22Rv1 (cell line): ENCODE measurements at regions not wholly inside any gene's neighbourhood (a gene's known extent, or its start where the extent isn't known, plus 50 kb on each side); places are given as distances from the start of the nearest gene placed in this dataset.

Experiments
- H3K27ac ChIP-seq: fragments of 450-650 bp; 2 replicates; pipeline ENCODE4 v1.5.1; 2017
- ZFX ChIP-seq: fragments of 450-650 bp; IDR thresholded peaks from 2 replicates; pipeline ENCODE4 v1.6.1; 2017; ENCODE audit warnings: antibody characterized with exemption, borderline replicate concordance
- TF ChIP-seq, protein P1 (sequence below): fragments of 450-650 bp; IDR thresholded peaks from 2 replicates; pipeline ENCODE4 v1.5.1; 2017; ENCODE audit warnings: mild to moderate bottlenecking

DNA sequence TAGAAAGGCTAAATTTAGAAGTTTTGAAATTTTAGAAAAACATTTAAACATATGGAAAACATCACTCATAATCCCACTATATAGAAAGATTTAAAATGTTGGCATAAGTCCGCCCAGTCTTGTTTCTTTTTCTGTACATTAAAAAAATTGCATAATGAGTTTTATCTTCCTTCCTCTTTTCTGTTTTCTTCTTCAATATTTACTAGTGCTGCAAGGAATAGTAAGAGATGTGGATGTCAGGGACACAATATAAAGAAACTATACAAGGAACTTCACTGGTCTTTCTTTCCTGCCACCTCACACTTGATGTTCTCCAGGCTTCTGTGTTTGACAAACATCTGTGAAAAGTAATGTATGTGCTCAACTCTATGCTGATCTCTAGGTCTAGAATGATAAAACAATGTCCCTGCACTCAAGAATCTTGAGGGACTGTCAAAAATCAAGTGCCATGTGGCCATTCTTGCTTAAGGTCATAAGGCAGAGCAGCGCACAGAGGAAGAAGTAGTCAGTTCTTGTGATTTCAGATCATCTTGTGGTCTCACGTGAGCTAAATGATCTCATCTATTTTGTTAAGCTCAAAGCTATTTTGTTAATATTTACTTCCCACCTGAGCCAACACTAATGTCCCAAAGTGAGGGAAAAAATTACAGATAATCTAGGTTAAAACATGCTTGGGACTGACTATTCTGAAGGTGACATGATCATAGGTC is 186.9 kb upstream of the OBI1 start:
- H3K27ac ChIP-seq = no peak overlapping the region
- TF ChIP-seq ZFX = no peak
- TF ChIP-seq, protein P1, sequence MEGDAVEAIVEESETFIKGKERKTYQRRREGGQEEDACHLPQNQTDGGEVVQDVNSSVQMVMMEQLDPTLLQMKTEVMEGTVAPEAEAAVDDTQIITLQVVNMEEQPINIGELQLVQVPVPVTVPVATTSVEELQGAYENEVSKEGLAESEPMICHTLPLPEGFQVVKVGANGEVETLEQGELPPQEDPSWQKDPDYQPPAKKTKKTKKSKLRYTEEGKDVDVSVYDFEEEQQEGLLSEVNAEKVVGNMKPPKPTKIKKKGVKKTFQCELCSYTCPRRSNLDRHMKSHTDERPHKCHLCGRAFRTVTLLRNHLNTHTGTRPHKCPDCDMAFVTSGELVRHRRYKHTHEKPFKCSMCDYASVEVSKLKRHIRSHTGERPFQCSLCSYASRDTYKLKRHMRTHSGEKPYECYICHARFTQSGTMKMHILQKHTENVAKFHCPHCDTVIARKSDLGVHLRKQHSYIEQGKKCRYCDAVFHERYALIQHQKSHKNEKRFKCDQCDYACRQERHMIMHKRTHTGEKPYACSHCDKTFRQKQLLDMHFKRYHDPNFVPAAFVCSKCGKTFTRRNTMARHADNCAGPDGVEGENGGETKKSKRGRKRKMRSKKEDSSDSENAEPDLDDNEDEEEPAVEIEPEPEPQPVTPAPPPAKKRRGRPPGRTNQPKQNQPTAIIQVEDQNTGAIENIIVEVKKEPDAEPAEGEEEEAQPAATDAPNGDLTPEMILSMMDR = no peak

DNA sequence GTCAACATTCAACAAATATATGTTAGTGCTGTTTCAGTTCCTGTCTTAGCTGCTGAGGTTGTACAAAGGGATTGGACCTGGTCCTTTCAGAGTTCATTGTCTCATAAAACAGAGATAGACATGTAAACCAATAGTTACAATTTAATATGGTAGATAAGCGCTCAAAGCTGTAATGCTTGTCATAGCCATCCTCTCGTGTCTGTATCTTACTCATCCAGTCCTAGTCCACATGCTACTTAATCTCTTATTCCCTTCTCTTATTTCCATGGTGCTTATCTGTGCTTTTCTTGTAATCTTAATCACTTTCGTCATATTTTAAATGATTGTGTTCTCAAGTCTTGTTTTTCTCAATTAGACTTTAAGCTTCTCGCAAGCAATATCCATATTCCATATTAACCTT is 185.2 kb upstream of the OBI1 start:
- no peak overlapping the region for H3K27ac ChIP-seq
- TF ChIP-seq, protein P1 = no peak
- TF ChIP-seq ZFX = no peak

DNA sequence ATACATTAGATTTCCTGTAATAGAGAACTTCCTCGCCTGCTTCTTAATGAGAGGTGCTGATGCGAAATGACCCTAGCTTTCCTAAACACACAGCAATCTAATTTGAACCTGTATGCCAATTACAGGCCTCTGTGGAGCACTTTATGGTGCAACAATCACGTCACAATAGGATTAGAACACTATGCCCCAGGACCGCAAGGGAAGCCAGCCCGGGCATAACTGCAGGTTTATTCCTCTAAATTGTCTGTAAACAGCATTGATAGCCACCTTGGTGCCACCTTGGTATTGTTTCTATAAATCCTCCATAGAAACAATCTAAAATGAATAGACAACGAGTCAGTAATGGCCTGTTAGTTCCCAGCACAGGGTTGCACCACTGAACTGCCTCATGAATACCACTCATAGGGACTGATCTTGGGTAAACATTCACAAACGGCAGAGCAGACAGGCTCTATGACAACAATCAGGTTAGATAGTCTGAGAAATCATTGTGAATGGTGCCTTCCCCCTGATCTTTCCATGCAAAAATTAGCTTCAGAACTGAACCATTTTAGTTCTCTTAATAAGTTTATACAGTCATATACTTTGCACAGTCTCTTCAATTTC is 182.5 kb upstream of the OBI1 start:
- TF ChIP-seq ZFX = no peak
- TF ChIP-seq, protein P1 = no peak
- H3K27ac ChIP-seq = no peak overlapping the region

DNA sequence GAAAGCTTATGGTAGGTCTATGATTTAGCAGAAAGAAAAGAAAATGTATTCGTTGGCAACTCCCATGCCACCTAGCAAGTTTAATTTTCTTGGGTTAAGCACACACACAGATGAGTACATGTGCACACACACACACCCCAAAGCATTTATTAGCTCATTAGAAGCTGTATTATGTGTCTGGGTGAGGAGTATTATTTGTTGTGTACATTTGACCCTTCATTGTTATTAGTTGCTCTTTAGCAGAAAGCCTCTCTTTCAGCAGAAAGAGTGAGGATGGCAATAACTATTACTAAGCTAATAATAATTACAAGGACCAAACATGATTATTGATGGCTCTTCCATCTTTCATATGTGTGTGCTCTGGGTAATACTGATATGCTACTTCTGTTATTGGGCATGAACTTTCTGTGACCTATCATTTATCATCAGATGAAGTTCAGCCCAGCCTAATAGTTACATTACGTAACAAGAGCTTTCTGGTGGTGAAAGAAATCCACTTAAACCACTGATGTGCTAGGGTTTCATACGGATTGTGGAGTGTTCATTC is 177.4 kb upstream of the OBI1 start:
- TF ChIP-seq ZFX = no peak
- TF ChIP-seq, protein P1 = no peak
- H3K27ac ChIP-seq = no peak overlapping the region

DNA sequence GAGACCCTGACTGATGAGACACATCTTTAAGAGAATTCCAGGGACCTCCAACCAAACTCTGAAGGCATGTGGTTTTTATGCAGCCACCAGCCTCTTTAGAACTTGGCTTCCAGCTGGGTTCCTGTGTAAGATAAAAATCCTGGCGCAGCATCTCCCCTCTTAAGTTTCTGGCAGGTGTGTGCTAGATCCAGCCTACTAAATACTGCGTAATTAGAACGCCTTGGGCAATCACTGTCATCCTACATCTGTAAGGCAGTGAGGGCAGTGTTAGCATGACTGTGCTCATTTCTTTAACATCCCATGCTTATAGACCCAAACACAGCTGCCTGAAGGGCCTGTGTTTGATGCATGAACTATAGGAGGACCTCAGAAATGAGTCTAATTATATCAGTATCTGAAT is 173.5 kb upstream of the OBI1 start:
- H3K27ac ChIP-seq = no peak overlapping the region
- TF ChIP-seq ZFX = no peak
- TF ChIP-seq, protein P1 = no peak

DNA sequence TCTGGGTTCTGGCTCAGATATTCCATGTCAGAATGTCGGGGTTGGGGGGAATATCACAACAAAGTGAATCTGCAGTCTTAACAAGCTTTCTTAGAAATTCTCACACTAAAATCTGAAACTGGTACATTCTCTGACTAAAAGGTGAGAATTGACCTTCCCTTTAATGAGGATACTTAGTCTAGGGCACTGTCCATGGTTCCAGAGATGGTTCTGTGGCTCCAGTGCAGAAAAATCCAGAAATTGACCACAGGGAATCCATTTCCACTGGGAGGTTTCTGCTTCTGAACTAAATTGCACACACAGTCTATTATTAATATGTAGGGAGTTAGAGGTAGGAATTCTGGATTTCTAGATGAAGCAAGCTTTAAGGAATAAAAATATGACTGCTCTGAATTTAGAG is 171.6 kb upstream of the OBI1 start:
- TF ChIP-seq, protein P1 = no peak
- TF ChIP-seq ZFX = no peak
- no peak overlapping the region for H3K27ac ChIP-seq

DNA sequence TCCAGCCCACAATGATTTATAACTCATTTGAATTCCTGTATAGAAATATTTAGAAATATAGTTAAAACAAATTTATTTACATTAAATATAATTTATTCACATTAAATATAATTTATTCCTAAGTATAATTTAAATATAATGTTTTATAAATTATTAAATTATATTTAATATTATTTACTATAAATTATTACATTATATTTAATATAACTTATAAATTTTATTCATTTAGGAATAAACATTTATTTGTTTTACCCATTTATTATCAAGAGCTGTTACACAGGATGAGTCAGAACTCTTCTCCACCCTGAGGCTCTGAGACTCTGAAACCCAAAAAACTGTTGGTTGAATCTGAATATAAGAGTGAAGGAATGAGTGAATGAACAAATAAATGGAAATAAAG is 170.9 kb upstream of the OBI1 start:
- H3K27ac ChIP-seq = no peak overlapping the region
- TF ChIP-seq, protein P1 = no peak
- TF ChIP-seq ZFX = no peak
